ENCODE measurements at regions not wholly inside any gene's neighbourhood (a gene's known extent, or its start where the extent isn't known, plus 50 kb on each side); places are given as distances from the start of the nearest gene placed in this dataset.

- in situ Hi-C loops (cut with MboI; ENCODE audit: low sequenced_read_pairs, unreplicated experiment), result no loop called here
- DNase-seq (ENCODE audit: low spot score), result no peak
- TF ChIP-seq, protein P1, sequence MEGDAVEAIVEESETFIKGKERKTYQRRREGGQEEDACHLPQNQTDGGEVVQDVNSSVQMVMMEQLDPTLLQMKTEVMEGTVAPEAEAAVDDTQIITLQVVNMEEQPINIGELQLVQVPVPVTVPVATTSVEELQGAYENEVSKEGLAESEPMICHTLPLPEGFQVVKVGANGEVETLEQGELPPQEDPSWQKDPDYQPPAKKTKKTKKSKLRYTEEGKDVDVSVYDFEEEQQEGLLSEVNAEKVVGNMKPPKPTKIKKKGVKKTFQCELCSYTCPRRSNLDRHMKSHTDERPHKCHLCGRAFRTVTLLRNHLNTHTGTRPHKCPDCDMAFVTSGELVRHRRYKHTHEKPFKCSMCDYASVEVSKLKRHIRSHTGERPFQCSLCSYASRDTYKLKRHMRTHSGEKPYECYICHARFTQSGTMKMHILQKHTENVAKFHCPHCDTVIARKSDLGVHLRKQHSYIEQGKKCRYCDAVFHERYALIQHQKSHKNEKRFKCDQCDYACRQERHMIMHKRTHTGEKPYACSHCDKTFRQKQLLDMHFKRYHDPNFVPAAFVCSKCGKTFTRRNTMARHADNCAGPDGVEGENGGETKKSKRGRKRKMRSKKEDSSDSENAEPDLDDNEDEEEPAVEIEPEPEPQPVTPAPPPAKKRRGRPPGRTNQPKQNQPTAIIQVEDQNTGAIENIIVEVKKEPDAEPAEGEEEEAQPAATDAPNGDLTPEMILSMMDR (IDR thresholded peaks at IDR 0.05; ENCODE audit: borderline replicate concordance, control extremely low read depth, extremely low read depth, insufficient read depth, missing control alignments), result no peak
Observed at GRCh38 chr21:41024341-41024740, 143.6 kb upstream of the BACE2 start.

GRCh38 chr21:41024746-41025254 is 143.2 kb upstream of the BACE2 start:
- TF ChIP-seq, protein P1 (IDR thresholded peaks at IDR 0.05; ENCODE audit: borderline replicate concordance, control extremely low read depth, extremely low read depth, insufficient read depth, missing control alignments), result no peak
- in situ Hi-C loops (cut with MboI; ENCODE audit: low sequenced_read_pairs, unreplicated experiment), result no loop called here

GRCh38 chr21:41029571-41029970 is 138.4 kb upstream of the BACE2 start:
- DNase-seq (ENCODE audit: low spot score), result no peak
- in situ Hi-C loops (cut with MboI; ENCODE audit: low sequenced_read_pairs, unreplicated experiment), result no loop called here
- TF ChIP-seq, protein P1 (IDR thresholded peaks at IDR 0.05; ENCODE audit: borderline replicate concordance, control extremely low read depth, extremely low read depth, insufficient read depth, missing control alignments), result no peak

More at GRCh38 chr21:41024746-41025254, 143.2 kb upstream of the BACE2 start:
- DNase-seq (ENCODE audit: low spot score), result no peak

GRCh38 chr21:41031701-41032220 is 136.2 kb upstream of the BACE2 start:
- TF ChIP-seq, protein P1 (IDR thresholded peaks at IDR 0.05; ENCODE audit: borderline replicate concordance, control extremely low read depth, extremely low read depth, insufficient read depth, missing control alignments), result no peak
- DNase-seq (ENCODE audit: low spot score), result no peak
- in situ Hi-C loops (cut with MboI; ENCODE audit: low sequenced_read_pairs, unreplicated experiment), result no loop called here

GRCh38 chr21:41032541-41032940 is 135.4 kb upstream of the BACE2 start:
- no peak for DNase-seq (ENCODE audit: low spot score)
- TF ChIP-seq, protein P1 (IDR thresholded peaks at IDR 0.05; ENCODE audit: borderline replicate concordance, control extremely low read depth, extremely low read depth, insufficient read depth, missing control alignments), result no peak
- in situ Hi-C loops (cut with MboI; ENCODE audit: low sequenced_read_pairs, unreplicated experiment), result no loop called here

DNA sequence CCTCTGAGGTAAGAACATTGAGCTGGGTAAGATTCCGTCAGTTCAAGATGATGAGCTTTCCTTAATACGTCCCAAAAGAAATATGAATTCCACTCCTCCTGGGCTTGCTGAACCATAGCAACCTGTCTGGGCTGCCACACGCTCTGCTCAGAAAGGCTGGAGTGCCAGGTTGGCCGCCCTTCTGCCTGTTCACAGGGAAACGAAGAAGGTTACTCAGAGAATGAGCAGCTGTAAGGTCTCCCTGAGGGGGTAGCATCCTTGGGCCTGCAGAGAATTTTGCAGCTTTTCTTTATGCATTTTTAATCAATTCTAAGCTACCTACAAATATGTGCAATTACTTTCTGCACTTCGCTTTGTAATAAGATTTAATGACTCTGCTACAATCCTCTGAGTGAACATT is 130.7 kb upstream of the BACE2 start:
- DNase-seq (ENCODE audit: low spot score), result no peak
- in situ Hi-C loops (cut with MboI; ENCODE audit: low sequenced_read_pairs, unreplicated experiment), result no loop called here
- TF ChIP-seq, protein P1 (IDR thresholded peaks at IDR 0.05; ENCODE audit: borderline replicate concordance, control extremely low read depth, extremely low read depth, insufficient read depth, missing control alignments), result no peak

All from GM13976 (cell line).